ENCODE measurements at regions not wholly inside any gene's neighbourhood (a gene's known extent, or its start where the extent isn't known, plus 50 kb on each side); places are given as distances from the start of the nearest gene placed in this dataset.

- TF ChIP-seq CTCF (IDR thresholded peaks at IDR 0.05) (no peak), POLR2A (IDR thresholded peaks at IDR 0.05) (no peak)
Measured at GRCh38 chr20:6519556-6519955, 247.9 kb upstream of the BMP2 start.
